ENCODE measurements at regions not wholly inside any gene's neighbourhood (a gene's known extent, or its start where the extent isn't known, plus 50 kb on each side); places are given as distances from the start of the nearest gene placed in this dataset.

DNA sequence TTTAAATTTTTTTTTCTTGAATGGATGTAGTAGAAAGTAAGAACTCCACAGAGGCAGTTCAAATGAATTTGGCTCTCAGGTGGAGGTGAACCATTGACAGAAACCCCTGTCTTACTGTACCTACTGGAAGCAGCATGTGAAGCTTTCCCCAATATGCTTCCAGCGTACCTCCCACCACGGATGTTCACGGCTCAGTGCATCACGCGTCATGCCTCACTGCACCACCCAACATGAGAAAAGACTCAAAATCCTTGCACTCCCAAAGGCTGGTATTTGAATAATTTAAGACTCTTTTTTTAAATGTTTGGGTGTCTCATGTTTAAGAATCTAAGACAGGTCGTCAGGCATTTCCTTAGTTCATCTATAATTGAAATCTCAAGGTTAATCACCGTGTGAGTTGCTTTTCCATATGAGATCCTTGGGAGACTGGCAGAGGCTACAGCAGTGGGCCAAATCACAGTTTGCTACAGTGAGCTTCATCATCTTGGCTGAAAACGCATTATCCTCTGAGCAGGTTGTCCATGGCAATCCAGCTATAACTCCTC is 846.4 kb downstream of the DCDC2C start (continued):
- TF ChIP-seq, protein P1, sequence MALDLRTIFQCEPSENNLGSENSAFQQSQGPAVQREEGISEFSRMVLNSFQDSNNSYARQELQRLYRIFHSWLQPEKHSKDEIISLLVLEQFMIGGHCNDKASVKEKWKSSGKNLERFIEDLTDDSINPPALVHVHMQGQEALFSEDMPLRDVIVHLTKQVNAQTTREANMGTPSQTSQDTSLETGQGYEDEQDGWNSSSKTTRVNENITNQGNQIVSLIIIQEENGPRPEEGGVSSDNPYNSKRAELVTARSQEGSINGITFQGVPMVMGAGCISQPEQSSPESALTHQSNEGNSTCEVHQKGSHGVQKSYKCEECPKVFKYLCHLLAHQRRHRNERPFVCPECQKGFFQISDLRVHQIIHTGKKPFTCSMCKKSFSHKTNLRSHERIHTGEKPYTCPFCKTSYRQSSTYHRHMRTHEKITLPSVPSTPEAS (tag by site-specific recombination; IDR thresholded peaks at IDR 0.05) = no peak
- TF ChIP-seq ZNF366 (tag by site-specific recombination; conservative IDR thresholded peaks at IDR 0.05) (no peak), ZNF146 (tag by site-specific recombination; IDR thresholded peaks at IDR 0.05) (no peak), HOXA7 (CRISPR knock-in tag; IDR thresholded peaks at IDR 0.05; ENCODE audit: borderline replicate concordance) (no peak)
- TF ChIP-seq, protein P2, sequence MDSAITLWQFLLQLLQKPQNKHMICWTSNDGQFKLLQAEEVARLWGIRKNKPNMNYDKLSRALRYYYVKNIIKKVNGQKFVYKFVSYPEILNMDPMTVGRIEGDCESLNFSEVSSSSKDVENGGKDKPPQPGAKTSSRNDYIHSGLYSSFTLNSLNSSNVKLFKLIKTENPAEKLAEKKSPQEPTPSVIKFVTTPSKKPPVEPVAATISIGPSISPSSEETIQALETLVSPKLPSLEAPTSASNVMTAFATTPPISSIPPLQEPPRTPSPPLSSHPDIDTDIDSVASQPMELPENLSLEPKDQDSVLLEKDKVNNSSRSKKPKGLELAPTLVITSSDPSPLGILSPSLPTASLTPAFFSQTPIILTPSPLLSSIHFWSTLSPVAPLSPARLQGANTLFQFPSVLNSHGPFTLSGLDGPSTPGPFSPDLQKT (IDR thresholded peaks at IDR 0.05; ENCODE audit: borderline replicate concordance, low read depth, low read length) = no peak

DNA sequence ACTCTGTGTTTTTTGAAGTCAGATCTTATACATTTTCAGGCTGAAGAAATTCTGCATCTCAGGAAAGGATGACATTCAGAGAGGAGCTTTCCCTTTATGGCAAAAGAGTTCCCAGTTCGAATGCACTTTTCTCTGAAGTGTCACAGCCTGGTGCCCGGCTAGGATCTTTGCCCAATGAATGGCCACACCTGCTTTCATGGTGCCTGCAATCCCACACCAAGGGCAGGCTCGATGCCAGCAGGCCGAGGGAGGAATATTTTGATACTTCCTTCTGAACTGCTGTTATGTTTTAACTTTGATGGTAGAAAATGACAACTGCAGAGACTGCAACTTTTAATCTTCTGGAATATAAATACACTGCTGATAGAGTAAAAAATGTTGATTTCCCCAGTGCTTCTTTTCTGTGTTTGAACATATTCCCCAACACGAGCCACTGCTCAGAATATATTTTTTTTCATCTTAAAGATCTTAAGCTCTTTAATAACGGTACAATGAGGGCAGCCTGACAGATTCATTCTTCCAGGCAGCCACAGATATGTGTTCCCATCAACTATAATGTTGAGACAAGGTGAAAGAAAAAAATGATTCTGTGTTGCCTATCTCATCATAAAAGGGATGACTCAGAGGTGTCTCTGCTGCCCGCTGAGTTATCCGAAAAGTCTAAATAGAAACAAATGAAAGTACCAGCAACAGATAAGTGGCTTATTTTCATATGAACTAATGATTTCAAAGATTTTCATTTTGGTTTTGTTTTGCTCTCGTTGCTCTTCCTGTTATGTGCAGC is 848.5 kb downstream of the DCDC2C start:
- no peak overlapping the region for H3K4me3 ChIP-seq (ENCODE audit: low read depth, low read length)
- no peak overlapping the region for H3K27ac ChIP-seq (ENCODE audit: extremely low read depth, low read depth, low read length)
- ChIA-PET CTCF (interaction anchor here (1.0 kb wide), 1 partner anchor 30 kb away, joined by 3 read pairs; no protein-coding TSS in a partner anchor), POLR2A (no interaction called here)
- H3K9me3 ChIP-seq (ENCODE audit: control insufficient read depth, insufficient read depth, low read depth, low read length) = no peaks in the 10 kb centered on the region
- TF ChIP-seq ZNF23 (tag by site-specific recombination; IDR thresholded peaks at IDR 0.05; ENCODE audit: borderline replicate concordance) = no peak
- TF ChIP-seq, protein P3, sequence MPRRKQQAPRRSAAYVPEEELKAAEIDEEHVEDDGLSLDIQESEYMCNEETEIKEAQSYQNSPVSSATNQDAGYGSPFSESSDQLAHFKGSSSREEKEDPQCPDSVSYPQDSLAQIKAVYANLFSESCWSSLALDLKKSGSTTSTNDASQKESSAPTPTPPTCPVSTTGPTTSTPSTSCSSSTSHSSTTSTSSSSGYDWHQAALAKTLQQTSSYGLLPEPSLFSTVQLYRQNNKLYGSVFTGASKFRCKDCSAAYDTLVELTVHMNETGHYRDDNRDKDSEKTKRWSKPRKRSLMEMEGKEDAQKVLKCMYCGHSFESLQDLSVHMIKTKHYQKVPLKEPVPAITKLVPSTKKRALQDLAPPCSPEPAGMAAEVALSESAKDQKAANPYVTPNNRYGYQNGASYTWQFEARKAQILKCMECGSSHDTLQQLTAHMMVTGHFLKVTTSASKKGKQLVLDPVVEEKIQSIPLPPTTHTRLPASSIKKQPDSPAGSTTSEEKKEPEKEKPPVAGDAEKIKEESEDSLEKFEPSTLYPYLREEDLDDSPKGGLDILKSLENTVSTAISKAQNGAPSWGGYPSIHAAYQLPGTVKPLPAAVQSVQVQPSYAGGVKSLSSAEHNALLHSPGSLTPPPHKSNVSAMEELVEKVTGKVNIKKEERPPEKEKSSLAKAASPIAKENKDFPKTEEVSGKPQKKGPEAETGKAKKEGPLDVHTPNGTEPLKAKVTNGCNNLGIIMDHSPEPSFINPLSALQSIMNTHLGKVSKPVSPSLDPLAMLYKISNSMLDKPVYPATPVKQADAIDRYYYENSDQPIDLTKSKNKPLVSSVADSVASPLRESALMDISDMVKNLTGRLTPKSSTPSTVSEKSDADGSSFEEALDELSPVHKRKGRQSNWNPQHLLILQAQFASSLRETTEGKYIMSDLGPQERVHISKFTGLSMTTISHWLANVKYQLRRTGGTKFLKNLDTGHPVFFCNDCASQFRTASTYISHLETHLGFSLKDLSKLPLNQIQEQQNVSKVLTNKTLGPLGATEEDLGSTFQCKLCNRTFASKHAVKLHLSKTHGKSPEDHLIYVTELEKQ (tag by site-specific recombination; IDR thresholded peaks at IDR 0.05; ENCODE audit: borderline replicate concordance) = no peak
- no peak for TF ChIP-seq ZNF776 (tag by site-specific recombination; IDR thresholded peaks at IDR 0.05; ENCODE audit: borderline replicate concordance)
- no peak for TF ChIP-seq IKZF3 (tag by site-specific recombination; IDR thresholded peaks at IDR 0.05)
- no peak for TF ChIP-seq ZNF24 (tag by site-specific recombination; IDR thresholded peaks at IDR 0.05)
- TF ChIP-seq BCL11B (tag by site-specific recombination; IDR thresholded peaks at IDR 0.05; ENCODE audit: low read depth) = no peak
- TF ChIP-seq ZNF366 (tag by site-specific recombination; conservative IDR thresholded peaks at IDR 0.05) = no peak
- TF ChIP-seq ZBTB7A (tag by site-specific recombination; IDR thresholded peaks at IDR 0.05; ENCODE audit: low read depth) = no peak
- TF ChIP-seq, protein P4, sequence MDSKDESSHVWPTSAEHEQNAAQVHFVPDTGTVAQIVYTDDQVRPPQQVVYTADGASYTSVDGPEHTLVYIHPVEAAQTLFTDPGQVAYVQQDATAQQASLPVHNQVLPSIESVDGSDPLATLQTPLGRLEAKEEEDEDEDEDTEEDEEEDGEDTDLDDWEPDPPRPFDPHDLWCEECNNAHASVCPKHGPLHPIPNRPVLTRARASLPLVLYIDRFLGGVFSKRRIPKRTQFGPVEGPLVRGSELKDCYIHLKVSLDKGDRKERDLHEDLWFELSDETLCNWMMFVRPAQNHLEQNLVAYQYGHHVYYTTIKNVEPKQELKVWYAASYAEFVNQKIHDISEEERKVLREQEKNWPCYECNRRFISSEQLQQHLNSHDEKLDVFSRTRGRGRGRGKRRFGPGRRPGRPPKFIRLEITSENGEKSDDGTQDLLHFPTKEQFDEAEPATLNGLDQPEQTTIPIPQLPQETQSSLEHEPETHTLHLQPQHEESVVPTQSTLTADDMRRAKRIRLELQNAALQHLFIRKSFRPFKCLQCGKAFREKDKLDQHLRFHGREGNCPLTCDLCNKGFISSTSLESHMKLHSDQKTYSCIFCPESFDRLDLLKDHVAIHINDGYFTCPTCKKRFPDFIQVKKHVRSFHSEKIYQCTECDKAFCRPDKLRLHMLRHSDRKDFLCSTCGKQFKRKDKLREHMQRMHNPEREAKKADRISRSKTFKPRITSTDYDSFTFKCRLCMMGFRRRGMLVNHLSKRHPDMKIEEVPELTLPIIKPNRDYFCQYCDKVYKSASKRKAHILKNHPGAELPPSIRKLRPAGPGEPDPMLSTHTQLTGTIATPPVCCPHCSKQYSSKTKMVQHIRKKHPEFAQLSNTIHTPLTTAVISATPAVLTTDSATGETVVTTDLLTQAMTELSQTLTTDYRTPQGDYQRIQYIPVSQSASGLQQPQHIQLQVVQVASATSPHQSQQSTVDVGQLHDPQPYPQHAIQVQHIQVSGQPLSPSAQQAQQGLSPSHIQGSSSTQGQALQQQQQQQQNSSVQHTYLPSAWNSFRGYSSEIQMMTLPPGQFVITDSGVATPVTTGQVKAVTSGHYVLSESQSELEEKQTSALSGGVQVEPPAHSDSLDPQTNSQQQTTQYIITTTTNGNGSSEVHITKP (tag by site-specific recombination; IDR thresholded peaks at IDR 0.05) = no peak
- TF ChIP-seq ZNF654 (tag by site-specific recombination; IDR thresholded peaks at IDR 0.05; ENCODE audit: low read depth) = no peak
- TF ChIP-seq KLF7 (tag by site-specific recombination; IDR thresholded peaks at IDR 0.05; ENCODE audit: borderline replicate concordance) = no peak
- no peak for TF ChIP-seq ZNF423 (tag by site-specific recombination; IDR thresholded peaks at IDR 0.05)
- TF ChIP-seq GLI2 (tag by site-specific recombination; IDR thresholded peaks at IDR 0.05; ENCODE audit: borderline replicate concordance, low read depth) = no peak
- TF ChIP-seq TCF7L2 (IDR thresholded peaks at IDR 0.05; ENCODE audit: borderline replicate concordance, low read depth, low read length) = no peak
- TF ChIP-seq ZNF324 (tag by site-specific recombination; IDR thresholded peaks at IDR 0.05) = no peak
- no peaks in the 10 kb centered on the region for H3K36me3 ChIP-seq (ENCODE audit: control insufficient read depth in 2 of 2, insufficient read depth in 1 of 2, low read length in 2 of 2)
- no peaks in the 10 kb centered on the region for H3K4me1 ChIP-seq (ENCODE audit: control insufficient read depth, insufficient read depth, low read length)
